ENCODE measurements at regions not wholly inside any gene's neighbourhood (a gene's known extent, or its start where the extent isn't known, plus 50 kb on each side); places are given as distances from the start of the nearest gene placed in this dataset.

DNA sequence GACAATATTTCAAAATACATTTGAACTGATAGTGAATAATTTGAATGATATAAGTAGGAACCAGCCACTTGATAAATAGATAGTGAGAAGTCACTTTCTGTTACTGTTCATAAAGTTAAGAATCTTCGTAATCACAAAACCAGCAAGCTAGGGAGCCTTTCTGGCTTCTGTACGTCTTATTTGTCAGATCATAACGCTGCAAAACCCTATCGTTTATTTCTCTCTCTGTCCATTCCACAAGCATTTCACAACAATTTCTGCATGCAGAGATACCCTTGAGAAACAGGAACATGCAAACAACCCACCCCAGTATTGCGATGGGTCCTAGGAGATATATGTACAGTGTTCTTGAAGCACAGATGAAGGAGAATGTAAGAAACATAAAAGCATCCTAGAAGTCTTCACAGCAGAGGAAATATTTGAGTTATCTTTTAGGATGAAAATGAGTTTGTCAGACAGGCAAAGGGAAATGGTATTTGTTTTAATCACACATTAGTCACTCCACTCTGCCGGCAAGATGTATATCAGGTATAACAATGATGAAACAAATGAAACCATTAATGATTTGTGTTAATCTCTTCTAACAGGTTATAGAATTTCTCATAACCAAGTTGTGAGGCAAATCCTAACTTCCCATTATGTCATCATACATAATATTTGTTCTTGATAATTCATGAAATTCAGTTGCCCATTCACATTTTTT lies 668.7 kb upstream of the FTMT start:
- no TSS peak for BruUV-seq (replicated peaks)
- dilution Hi-C loops (cut with HindIII; ENCODE audit: low sequenced_read_pairs, unreplicated experiment) = no loop called here
- no CpG with 5 or more reads among the region's 6 CpGs for WGBS, 2 experiments (ENCODE audit: extremely low coverage in 2 of 2, insufficient read length in 1 of 2)
- Histone ChIP-seq H3K9me1 (ENCODE audit: insufficient read depth, low read length) (no peaks in the 10 kb centered on the region), H3K4me3 (ENCODE audit: insufficient read depth, low read depth, low read length) (no peak overlapping the region), H4K5ac (ENCODE audit: low read depth, low read length) (no peak overlapping the region), H3K27ac (ENCODE audit: insufficient read depth, low read length) (no peak overlapping the region), H2AFZ (replicated peaks; ENCODE audit: low read length, poor library complexity) (no peak overlapping the region), H3K23ac (ENCODE audit: low read depth, low read length) (no peak overlapping the region), H3K56ac (ENCODE audit: extremely low read depth, insufficient read depth, low read length) (no peak overlapping the region), H3K18ac (ENCODE audit: low read depth, low read length) (no peak overlapping the region), H3K79me1 (ENCODE audit: low read depth in 1 of 2, low read length in 2 of 2) (no peaks in the 10 kb centered on the region), H2AK5ac (ENCODE audit: low read depth, low read length) (no peak overlapping the region), H4K8ac (ENCODE audit: low read depth in 2 of 2, low read length in 2 of 2) (no peak overlapping the region), H4K20me1 (ENCODE audit: insufficient read depth, low read length) (no peaks in the 10 kb centered on the region), H2BK5ac (ENCODE audit: low read depth, low read length, poor library complexity, severe bottlenecking) (no peak overlapping the region), H3K27me3 (ENCODE audit: control insufficient read depth, insufficient read depth, low read length) (no peaks in the 10 kb centered on the region), H2BK15ac (ENCODE audit: low read depth, low read length) (no peak overlapping the region), H2AK9ac (replicated peaks; ENCODE audit: low read depth, low read length, poor library complexity) (no peak overlapping the region), H3K36me3 (ENCODE audit: control insufficient read depth, insufficient read depth, low read length) (no peaks in the 10 kb centered on the region), H2BK120ac (ENCODE audit: low read depth, low read length) (no peak overlapping the region), H4K91ac (ENCODE audit: insufficient read depth, low read depth, low read length) (no peak overlapping the region), H2BK20ac (ENCODE audit: low read depth, low read length) (no peak overlapping the region), H3K4me2 (ENCODE audit: low read depth, low read length) (no peak overlapping the region), H3K14ac (replicated peaks; ENCODE audit: low read depth, low read length) (no peak overlapping the region), H3K9me3 (ENCODE audit: control insufficient read depth, insufficient read depth, low read length) (no peaks in the 10 kb centered on the region), H3K9ac (ENCODE audit: low read depth, low read length) (no peak overlapping the region), H3K4ac (ENCODE audit: low read depth, low read length) (no peak overlapping the region), H3K4me1 (ENCODE audit: control insufficient read depth, insufficient read depth, low read length) (no peaks in the 10 kb centered on the region)
- TF ChIP-seq, protein P1, sequence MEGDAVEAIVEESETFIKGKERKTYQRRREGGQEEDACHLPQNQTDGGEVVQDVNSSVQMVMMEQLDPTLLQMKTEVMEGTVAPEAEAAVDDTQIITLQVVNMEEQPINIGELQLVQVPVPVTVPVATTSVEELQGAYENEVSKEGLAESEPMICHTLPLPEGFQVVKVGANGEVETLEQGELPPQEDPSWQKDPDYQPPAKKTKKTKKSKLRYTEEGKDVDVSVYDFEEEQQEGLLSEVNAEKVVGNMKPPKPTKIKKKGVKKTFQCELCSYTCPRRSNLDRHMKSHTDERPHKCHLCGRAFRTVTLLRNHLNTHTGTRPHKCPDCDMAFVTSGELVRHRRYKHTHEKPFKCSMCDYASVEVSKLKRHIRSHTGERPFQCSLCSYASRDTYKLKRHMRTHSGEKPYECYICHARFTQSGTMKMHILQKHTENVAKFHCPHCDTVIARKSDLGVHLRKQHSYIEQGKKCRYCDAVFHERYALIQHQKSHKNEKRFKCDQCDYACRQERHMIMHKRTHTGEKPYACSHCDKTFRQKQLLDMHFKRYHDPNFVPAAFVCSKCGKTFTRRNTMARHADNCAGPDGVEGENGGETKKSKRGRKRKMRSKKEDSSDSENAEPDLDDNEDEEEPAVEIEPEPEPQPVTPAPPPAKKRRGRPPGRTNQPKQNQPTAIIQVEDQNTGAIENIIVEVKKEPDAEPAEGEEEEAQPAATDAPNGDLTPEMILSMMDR (conservative IDR thresholded peaks at IDR 0.05; ENCODE audit: low read depth, low read length) = no peak
- TF ChIP-seq, protein P2, sequence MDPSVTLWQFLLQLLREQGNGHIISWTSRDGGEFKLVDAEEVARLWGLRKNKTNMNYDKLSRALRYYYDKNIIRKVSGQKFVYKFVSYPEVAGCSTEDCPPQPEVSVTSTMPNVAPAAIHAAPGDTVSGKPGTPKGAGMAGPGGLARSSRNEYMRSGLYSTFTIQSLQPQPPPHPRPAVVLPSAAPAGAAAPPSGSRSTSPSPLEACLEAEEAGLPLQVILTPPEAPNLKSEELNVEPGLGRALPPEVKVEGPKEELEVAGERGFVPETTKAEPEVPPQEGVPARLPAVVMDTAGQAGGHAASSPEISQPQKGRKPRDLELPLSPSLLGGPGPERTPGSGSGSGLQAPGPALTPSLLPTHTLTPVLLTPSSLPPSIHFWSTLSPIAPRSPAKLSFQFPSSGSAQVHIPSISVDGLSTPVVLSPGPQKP (IDR thresholded peaks at IDR 0.05; ENCODE audit: borderline replicate concordance, low read depth, low read length) = no peak
- no peak for TF ChIP-seq MAFK (IDR thresholded peaks at IDR 0.05; ENCODE audit: low read depth, low read length)
- no peak for TF ChIP-seq BHLHE40 (IDR thresholded peaks at IDR 0.05; ENCODE audit: low read depth, low read length)
- no peak for TF ChIP-seq RFX5 (IDR thresholded peaks at IDR 0.05; ENCODE audit: low read depth, low read length)
- TF ChIP-seq FOS (IDR thresholded peaks at IDR 0.05; ENCODE audit: low read depth, low read length) = no peak
- no peak for TF ChIP-seq CHD1 (IDR thresholded peaks at IDR 0.05; ENCODE audit: low read depth, low read length)
- TF ChIP-seq NFE2L2 (IDR thresholded peaks at IDR 0.05; ENCODE audit: low read depth, low read length) = no peak
- no peak for TF ChIP-seq MAZ (IDR thresholded peaks at IDR 0.05; ENCODE audit: borderline replicate concordance, low read depth, low read length)
- no peak for TF ChIP-seq CEBPB (IDR thresholded peaks at IDR 0.05; ENCODE audit: low read depth, low read length)
- TF ChIP-seq, protein P3, sequence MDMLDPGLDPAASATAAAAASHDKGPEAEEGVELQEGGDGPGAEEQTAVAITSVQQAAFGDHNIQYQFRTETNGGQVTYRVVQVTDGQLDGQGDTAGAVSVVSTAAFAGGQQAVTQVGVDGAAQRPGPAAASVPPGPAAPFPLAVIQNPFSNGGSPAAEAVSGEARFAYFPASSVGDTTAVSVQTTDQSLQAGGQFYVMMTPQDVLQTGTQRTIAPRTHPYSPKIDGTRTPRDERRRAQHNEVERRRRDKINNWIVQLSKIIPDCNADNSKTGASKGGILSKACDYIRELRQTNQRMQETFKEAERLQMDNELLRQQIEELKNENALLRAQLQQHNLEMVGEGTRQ (IDR thresholded peaks at IDR 0.05; ENCODE audit: low read depth, low read length) = no peak
- no peak for TF ChIP-seq MXI1 (IDR thresholded peaks at IDR 0.05; ENCODE audit: borderline replicate concordance, low read depth, low read length)
- no peak for TF ChIP-seq RAD21 (IDR thresholded peaks at IDR 0.05; ENCODE audit: low read length)
- no peak for TF ChIP-seq POLR2A (IDR thresholded peaks at IDR 0.05; ENCODE audit: low read depth, low read length)
- ATAC-seq (ENCODE audit: low read depth) = no peak
- ChIA-PET POLR2A (ENCODE audit: unreplicated experiment) (no interaction called here), CTCF (no interaction called here)
- intact Hi-C loops (cut with micrococcal nuclease) = no loop called here
- in situ Hi-C loops (cut with MboI; ENCODE audit: low sequenced_read_pairs) = no loop called here
- peak; percentile 0 for DNase-seq

All from IMR-90 (cell line).